ENCODE measurements at regions not wholly inside any gene's neighbourhood (a gene's known extent, or its start where the extent isn't known, plus 50 kb on each side); places are given as distances from the start of the nearest gene placed in this dataset.

DNA sequence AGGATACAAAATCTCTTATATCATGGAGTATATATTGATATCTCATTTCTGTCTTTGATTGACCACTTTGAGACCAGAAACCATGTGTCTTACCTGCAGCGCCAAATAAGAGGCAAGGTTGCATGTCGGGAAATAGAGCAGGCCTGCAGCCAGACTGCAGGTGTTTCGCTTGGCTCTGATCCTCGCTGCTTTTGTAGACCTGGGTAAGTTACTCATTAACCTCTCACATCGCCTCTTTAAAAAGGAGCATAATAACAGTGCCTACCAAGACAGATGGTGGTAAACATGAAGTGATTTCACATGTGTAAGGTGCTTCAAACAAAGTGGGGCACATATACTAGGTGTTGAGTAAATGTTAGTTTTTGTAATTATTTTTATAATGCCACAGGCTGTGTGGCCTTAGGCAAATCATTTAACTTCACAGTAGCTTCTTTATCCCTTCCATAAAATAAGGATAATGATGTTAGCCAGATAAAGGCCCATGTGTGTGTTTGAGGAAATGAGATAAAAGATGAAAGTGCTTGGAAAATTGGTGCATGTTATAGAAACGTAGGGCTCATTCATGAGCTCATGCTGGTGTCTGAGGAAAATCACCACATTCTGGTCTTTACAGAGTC lies 248.8 kb upstream of the MAP3K7 start:
- no peaks in the 10 kb centered on the region for H3K9me3 ChIP-seq (ENCODE audit: insufficient read depth, low read depth, low read length)

GRCh38 chr6:90829311-90829710 lies 242.4 kb upstream of the MAP3K7 start:
- H3K9ac ChIP-seq (ENCODE audit: low read depth, low read length), result no peak overlapping the region
- no peaks in the 10 kb centered on the region for H3K4me1 ChIP-seq (ENCODE audit: insufficient read depth, low read length)
- H3K4me3 ChIP-seq (ENCODE audit: low read length), result no peak overlapping the region

More for the DNA sequence above, 248.8 kb upstream of the MAP3K7 start:
- H3K4me3 ChIP-seq (ENCODE audit: low read length), result no peak overlapping the region
- no peaks in the 10 kb centered on the region for H3K27me3 ChIP-seq (ENCODE audit: insufficient read depth, low read length)
- no peak overlapping the region for H3K9ac ChIP-seq (ENCODE audit: low read depth, low read length)
- no peaks in the 10 kb centered on the region for H3K4me1 ChIP-seq (ENCODE audit: insufficient read depth, low read length)
- no peaks in the 10 kb centered on the region for H3K36me3 ChIP-seq (ENCODE audit: insufficient read depth, low read depth, low read length)
- H3K27ac ChIP-seq (ENCODE audit: low read length), result no peak overlapping the region

DNA sequence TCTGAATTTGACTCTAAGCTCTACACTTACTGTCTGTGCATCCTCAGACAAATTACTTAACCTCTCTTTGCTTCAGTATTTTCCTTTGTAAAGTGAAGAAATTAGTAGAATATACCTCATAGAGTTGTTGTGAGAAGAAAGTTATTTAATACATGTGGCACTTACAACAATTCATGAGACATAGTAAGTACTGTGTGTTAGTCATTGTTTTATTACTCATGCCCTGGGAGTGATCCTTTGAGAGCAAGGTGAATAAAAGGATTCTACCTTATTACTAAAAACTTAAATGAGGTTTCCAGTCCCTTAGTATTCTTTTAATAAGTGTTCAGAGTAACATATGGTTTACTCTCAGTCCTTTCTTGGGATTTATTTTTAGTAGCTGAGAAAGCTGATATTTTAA lies 233.6 kb upstream of the MAP3K7 start:
- H3K4me3 ChIP-seq (ENCODE audit: low read length), result no peak overlapping the region
- no peaks in the 10 kb centered on the region for H3K9me3 ChIP-seq (ENCODE audit: insufficient read depth, low read depth, low read length)
- H3K4me1 ChIP-seq (ENCODE audit: insufficient read depth, low read length), result no peaks in the 10 kb centered on the region
- no peak overlapping the region for H3K9ac ChIP-seq (ENCODE audit: low read depth, low read length)
- no peak overlapping the region for H3K27ac ChIP-seq (ENCODE audit: low read length)
- H3K27me3 ChIP-seq (ENCODE audit: insufficient read depth, low read length), result no peaks in the 10 kb centered on the region
- H3K36me3 ChIP-seq (ENCODE audit: insufficient read depth, low read depth, low read length), result no peaks in the 10 kb centered on the region

More at GRCh38 chr6:90829311-90829710, 242.4 kb upstream of the MAP3K7 start:
- H3K36me3 ChIP-seq (ENCODE audit: insufficient read depth, low read depth, low read length), result no peaks in the 10 kb centered on the region
- no peak overlapping the region for H3K27ac ChIP-seq (ENCODE audit: low read length)
- H3K27me3 ChIP-seq (ENCODE audit: insufficient read depth, low read length), result no peaks in the 10 kb centered on the region
- no peaks in the 10 kb centered on the region for H3K9me3 ChIP-seq (ENCODE audit: insufficient read depth, low read depth, low read length)

DNA sequence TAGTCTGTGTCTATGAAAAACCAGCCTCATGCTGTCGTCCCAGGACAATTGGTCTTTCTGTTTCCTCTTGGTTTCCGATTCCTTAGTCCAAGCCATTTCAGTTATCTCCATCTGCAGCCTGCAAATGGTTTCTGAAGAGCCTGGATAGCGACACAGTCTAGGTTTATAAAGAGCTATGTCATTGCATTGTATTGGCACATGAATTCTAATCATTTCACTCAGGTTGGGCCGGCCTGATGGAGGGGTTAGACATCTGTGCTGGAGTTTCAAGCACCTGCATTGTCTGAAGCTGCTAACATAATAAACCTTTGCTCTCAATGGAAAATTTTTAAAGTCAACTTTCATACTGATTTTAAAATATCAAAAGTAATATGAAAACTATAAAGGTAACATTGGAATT lies 232.6 kb upstream of the MAP3K7 start:
- no peaks in the 10 kb centered on the region for H3K4me1 ChIP-seq (ENCODE audit: insufficient read depth, low read length)
- H3K27ac ChIP-seq (ENCODE audit: low read length), result no peak overlapping the region
- H3K36me3 ChIP-seq (ENCODE audit: insufficient read depth, low read depth, low read length), result no peaks in the 10 kb centered on the region
- no peak overlapping the region for H3K4me3 ChIP-seq (ENCODE audit: low read length)
- no peak overlapping the region for H3K9ac ChIP-seq (ENCODE audit: low read depth, low read length)
- no peaks in the 10 kb centered on the region for H3K27me3 ChIP-seq (ENCODE audit: insufficient read depth, low read length)
- no peaks in the 10 kb centered on the region for H3K9me3 ChIP-seq (ENCODE audit: insufficient read depth, low read depth, low read length)

DNA sequence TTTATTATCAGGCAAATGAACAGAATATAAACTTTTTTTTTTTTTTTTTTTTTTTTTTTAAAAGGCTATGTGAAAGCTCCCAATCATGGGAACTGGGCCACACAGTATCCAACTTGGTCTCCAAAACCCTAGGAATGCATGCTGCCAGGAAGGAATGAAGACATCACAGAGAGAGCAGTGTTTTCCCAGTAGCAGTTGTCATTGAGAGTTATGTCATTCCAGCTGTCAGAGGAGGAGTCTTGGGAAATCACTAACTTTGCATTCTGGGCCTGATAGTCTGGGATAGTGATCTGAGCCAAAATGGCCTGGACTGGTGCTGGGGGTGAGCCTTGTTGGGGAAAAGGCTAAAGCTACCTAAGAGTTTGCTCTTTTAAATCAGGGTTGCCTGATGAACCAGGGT lies 231.3 kb upstream of the MAP3K7 start:
- Histone ChIP-seq H3K27ac (ENCODE audit: low read length) (no peak overlapping the region), H3K27me3 (ENCODE audit: insufficient read depth, low read length) (no peaks in the 10 kb centered on the region), H3K4me3 (ENCODE audit: low read length) (no peak overlapping the region), H3K4me1 (ENCODE audit: insufficient read depth, low read length) (no peaks in the 10 kb centered on the region), H3K36me3 (ENCODE audit: insufficient read depth, low read depth, low read length) (no peaks in the 10 kb centered on the region), H3K9me3 (ENCODE audit: insufficient read depth, low read depth, low read length) (no peaks in the 10 kb centered on the region), H3K9ac (ENCODE audit: low read depth, low read length) (no peak overlapping the region)

DNA sequence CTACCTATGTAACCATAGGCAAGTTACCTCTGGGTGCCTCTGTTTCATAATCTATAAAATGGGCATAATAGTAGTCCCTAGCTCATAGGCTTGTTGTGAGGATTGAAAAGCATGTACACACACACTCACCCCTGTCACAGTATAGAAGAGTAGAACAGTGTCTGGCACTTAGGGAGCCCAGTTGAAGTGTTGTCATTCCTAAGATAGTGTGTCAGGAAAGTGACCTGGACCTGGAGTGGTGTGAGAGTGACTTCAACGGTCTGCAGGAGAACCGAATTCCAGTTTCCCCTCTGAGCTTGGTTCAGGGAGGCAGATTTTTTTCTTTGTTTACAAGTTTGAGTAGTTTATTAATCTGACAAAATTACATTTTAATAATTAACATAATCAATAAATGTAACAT lies 229.9 kb upstream of the MAP3K7 start:
- no peaks in the 10 kb centered on the region for H3K9me3 ChIP-seq (ENCODE audit: insufficient read depth, low read depth, low read length)
- no peak overlapping the region for H3K27ac ChIP-seq (ENCODE audit: low read length)
- no peaks in the 10 kb centered on the region for H3K36me3 ChIP-seq (ENCODE audit: insufficient read depth, low read depth, low read length)
- no peaks in the 10 kb centered on the region for H3K4me1 ChIP-seq (ENCODE audit: insufficient read depth, low read length)
- H3K4me3 ChIP-seq (ENCODE audit: low read length), result no peak overlapping the region
- H3K9ac ChIP-seq (ENCODE audit: low read depth, low read length), result no peak overlapping the region
- no peaks in the 10 kb centered on the region for H3K27me3 ChIP-seq (ENCODE audit: insufficient read depth, low read length)

DNA sequence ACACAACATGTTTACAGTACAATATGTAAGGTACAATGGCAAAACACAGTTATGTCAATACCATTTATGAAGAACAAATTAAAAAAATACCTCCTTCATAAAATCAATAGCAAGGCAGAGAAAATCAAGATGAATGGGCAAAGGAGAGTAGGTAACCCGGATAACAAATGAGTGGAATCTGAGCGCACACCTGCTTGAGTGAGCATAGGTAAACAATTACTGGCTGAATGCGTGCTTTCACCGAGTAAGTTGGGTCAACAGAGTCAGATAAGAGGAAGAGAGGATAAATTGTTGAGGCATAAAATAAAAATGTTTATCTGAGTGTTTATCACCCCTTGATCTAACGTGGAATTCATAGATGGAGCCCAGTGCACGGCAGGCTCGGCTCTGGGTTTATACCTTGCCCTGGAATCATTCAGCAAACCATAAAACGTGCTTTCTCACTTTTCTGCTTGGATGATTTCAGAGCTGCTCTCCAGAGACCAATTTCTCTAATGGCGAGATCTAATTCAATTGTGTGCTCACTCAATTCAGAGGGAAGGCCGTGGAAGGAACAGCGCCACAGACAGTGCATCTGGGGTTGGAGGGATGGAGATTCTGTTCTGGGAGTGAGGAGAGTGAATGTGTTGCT lies 224.8 kb upstream of the MAP3K7 start:
- Histone ChIP-seq H3K4me1 (ENCODE audit: insufficient read depth, low read length) (peaks cover 22% of the 10 kb centered on the region), H3K27ac (ENCODE audit: low read length) (no peak overlapping the region), H3K36me3 (ENCODE audit: insufficient read depth, low read depth, low read length) (no peaks in the 10 kb centered on the region), H3K9ac (ENCODE audit: low read depth, low read length) (no peak overlapping the region), H3K4me3 (ENCODE audit: low read length) (no peak overlapping the region), H3K9me3 (ENCODE audit: insufficient read depth, low read depth, low read length) (no peaks in the 10 kb centered on the region), H3K27me3 (ENCODE audit: insufficient read depth, low read length) (no peaks in the 10 kb centered on the region)

DNA sequence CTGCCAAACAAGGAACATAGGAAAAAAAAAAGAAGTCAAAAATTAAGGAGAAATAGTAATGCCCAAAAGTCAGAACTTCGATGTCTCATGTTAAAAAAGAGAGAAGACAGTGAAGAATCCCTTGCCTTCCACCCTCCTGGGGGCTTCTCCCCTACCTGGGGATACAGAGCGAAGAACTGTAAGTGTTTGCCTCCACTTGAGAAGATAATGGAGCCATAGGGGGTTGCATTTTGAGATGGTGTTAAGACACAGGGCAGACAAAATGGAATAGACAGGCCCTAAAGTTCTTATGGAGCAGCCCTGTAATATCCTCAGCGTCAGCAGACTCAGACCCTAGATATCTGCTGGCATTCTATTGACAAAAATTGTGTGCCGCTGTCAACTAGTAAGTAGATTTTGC lies 222.2 kb upstream of the MAP3K7 start:
- Histone ChIP-seq H3K36me3 (ENCODE audit: insufficient read depth, low read depth, low read length) (no peaks in the 10 kb centered on the region), H3K4me3 (ENCODE audit: low read length) (no peak overlapping the region), H3K9me3 (ENCODE audit: insufficient read depth, low read depth, low read length) (no peaks in the 10 kb centered on the region), H3K9ac (ENCODE audit: low read depth, low read length) (no peak overlapping the region), H3K27me3 (ENCODE audit: insufficient read depth, low read length) (no peaks in the 10 kb centered on the region), H3K4me1 (ENCODE audit: insufficient read depth, low read length) (peaks cover 29% of the 10 kb centered on the region), H3K27ac (ENCODE audit: low read length) (no peak overlapping the region)

DNA sequence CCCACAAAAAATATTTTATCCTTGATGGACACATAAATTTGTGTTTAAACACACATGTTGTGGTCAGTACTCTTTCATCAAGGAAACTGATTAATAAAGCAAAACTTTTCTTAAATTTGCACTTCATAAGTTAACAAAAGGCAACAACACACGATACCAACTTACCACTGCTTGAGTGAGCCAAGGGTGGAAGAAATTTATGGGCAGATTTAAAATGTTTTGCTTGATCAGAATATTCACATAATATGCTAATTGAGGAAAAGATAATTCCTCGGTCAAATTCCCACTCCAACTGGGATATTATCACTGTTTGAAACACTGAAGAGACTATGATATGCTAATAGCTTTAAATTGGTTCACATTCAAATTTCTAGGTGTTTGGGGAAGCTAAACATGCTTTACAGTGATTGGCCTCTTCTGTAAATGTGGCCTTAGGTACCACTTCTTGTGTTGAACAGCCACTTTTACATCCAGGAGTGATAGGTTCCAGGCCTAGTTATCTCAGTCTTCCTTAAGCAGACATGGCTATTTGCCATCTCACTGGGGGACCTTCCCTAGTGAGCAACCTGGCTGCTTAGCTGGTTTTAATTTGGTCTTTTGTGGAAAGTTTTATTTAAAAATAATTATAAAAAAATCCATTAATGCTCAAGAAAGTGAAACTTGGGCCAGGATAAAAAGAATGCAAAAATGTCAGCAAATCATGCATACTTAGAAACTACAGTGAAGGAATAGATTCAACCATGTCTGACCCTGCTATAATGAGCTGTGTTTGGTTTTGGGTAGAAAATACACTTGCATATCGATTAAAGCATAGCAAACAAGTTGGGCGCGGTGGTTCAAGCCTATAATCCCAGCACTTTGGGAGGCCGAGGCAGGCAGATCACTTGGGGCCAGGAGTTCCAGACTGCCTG lies 221.2 kb upstream of the MAP3K7 start:
- Histone ChIP-seq H3K9me3 (ENCODE audit: insufficient read depth, low read depth, low read length) (no peaks in the 10 kb centered on the region), H3K4me1 (ENCODE audit: insufficient read depth, low read length) (peaks cover 29% of the 10 kb centered on the region), H3K4me3 (ENCODE audit: low read length) (no peak overlapping the region), H3K27ac (ENCODE audit: low read length) (no peak overlapping the region), H3K36me3 (ENCODE audit: insufficient read depth, low read depth, low read length) (no peaks in the 10 kb centered on the region), H3K27me3 (ENCODE audit: insufficient read depth, low read length) (no peaks in the 10 kb centered on the region), H3K9ac (ENCODE audit: low read depth, low read length) (no peak overlapping the region)

DNA sequence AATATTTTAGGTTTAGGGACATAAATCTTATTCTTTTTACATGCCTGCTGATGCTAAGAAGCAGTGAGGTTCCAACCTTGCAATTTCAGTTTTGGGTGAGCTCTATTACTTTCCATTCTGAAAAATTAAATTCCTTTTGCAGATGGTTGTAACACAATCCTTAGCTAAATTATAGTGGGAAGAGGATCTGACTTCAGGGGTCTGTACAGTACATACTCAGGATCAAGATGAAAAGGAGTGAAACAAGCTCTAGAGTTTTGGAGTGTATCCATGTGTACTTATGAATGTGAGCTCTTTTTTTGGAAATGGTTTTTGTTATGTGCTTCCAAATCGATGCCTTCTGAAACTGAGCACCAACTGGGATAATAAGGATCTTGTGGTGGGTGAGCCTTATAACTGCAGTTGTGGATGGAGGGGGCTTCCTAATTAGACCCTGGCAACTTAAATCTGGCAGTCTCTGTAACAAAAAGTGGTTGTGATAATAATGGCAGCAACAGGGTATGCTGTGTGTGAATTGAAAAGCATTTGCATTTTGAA lies 218.8 kb upstream of the MAP3K7 start:
- H3K4me3 ChIP-seq (ENCODE audit: low read length), result no peak overlapping the region
- H3K27me3 ChIP-seq (ENCODE audit: insufficient read depth, low read length), result no peaks in the 10 kb centered on the region

DNA sequence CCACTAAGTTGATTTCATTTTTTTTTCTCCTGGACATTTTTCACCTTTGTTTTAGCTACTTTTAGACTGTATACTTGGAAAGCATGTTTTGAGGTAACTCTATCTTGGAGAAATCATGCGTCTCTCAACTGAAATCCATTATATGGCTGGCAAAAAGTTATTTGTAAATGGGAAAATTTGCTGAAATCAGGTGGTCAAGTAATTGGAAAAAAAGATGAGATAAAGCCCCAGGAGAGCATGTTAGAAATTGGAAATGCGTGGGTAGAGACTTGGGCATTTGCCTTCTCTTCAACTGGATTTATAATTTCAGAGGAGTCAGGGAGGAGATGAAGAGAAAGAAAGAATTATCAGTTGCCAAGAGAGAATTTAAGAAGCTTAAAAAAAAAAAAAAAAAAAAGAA lies 217.1 kb upstream of the MAP3K7 start:
- Histone ChIP-seq H3K9ac (ENCODE audit: low read depth, low read length) (no peak overlapping the region), H3K27me3 (ENCODE audit: insufficient read depth, low read length) (no peaks in the 10 kb centered on the region), H3K9me3 (ENCODE audit: insufficient read depth, low read depth, low read length) (no peaks in the 10 kb centered on the region), H3K4me3 (ENCODE audit: low read length) (no peak overlapping the region), H3K27ac (ENCODE audit: low read length) (no peak overlapping the region), H3K36me3 (ENCODE audit: insufficient read depth, low read depth, low read length) (no peaks in the 10 kb centered on the region), H3K4me1 (ENCODE audit: insufficient read depth, low read length) (peaks cover 23% of the 10 kb centered on the region)

More for the DNA sequence above, 218.8 kb upstream of the MAP3K7 start:
- H3K27ac ChIP-seq (ENCODE audit: low read length), result no peak overlapping the region
- no peaks in the 10 kb centered on the region for H3K36me3 ChIP-seq (ENCODE audit: insufficient read depth, low read depth, low read length)
- H3K9me3 ChIP-seq (ENCODE audit: insufficient read depth, low read depth, low read length), result no peaks in the 10 kb centered on the region
- no peak overlapping the region for H3K9ac ChIP-seq (ENCODE audit: low read depth, low read length)
- peaks cover 29% of the 10 kb centered on the region for H3K4me1 ChIP-seq (ENCODE audit: insufficient read depth, low read length)
